Hepatocyte (in vitro differentiated cells): ENCODE measurements at regions not wholly inside any gene's neighbourhood (a gene's known extent, or its start where the extent isn't known, plus 50 kb on each side); places are given as distances from the start of the nearest gene placed in this dataset.

ENCODE experiments used
- DNase-seq: peaks from one replicate; pipeline ENCODE4 v3.0.0-alpha.2; 2016; ENCODE audit warnings: low spot score
- H2AFZ ChIP-seq: fragments of 200-600 bp; sonication (generic); 2 replicates; pipeline ENCODE4 v1.6.0; 2016; ENCODE audit warnings: antibody characterized with exemption, mild to moderate bottlenecking
- H3K27ac ChIP-seq: fragments of 200-600 bp; sonication (generic); 2 replicates; pipeline ENCODE4 v1.5.1; 2016; ENCODE audit warnings: mild to moderate bottlenecking
- H3K27me3 ChIP-seq: fragments of 200-600 bp; sonication (generic); 2 replicates; pipeline ENCODE4 v1.6.1; 2016
- H3K36me3 ChIP-seq: fragments of 200-600 bp; sonication (generic); replicated peaks from 2 replicates; pipeline ENCODE4 v1.5.1; 2016; ENCODE audit warnings: low read depth; ENCODE audit not compliant: insufficient read depth
- H3K4me1 ChIP-seq: fragments of 200-600 bp; sonication (generic); 2 replicates; pipeline ENCODE4 v1.5.1; 2016; ENCODE audit warnings: mild to moderate bottlenecking, moderate library complexity; ENCODE audit not compliant: insufficient read depth
- H3K4me2 ChIP-seq: fragments of 200-600 bp; sonication (generic); 2 replicates; pipeline ENCODE4 v1.6.0; 2016
- H3K4me3 ChIP-seq: fragments of 200-600 bp; sonication (generic); 2 replicates; pipeline ENCODE4 v1.5.1; 2016; ENCODE audit warnings: mild to moderate bottlenecking
- H3K79me2 ChIP-seq: fragments of 200-600 bp; sonication (generic); 2 replicates; pipeline ENCODE4 v1.6.0; 2017; ENCODE audit warnings: mild to moderate bottlenecking
- H3K9me2 ChIP-seq: fragments of 200-600 bp; sonication (generic); replicated peaks from 2 replicates; pipeline ENCODE4 v1.6.0; 2017; ENCODE audit warnings: mild to moderate bottlenecking; ENCODE audit not compliant: insufficient read depth
- H3K9me3 ChIP-seq: fragments of 200-600 bp; sonication (generic); 2 replicates; pipeline ENCODE4 v1.5.1; 2016; ENCODE audit warnings: low read depth, mild to moderate bottlenecking
- H4K20me1 ChIP-seq: fragments of 200-600 bp; sonication (generic); 2 replicates; pipeline ENCODE4 v1.6.0; 2016; ENCODE audit warnings: mild to moderate bottlenecking; ENCODE audit not compliant: insufficient read depth, poor library complexity, severe bottlenecking
- EZH2 ChIP-seq: fragments of 200-600 bp; sonication (generic); IDR thresholded peaks from 2 replicates; pipeline ENCODE4 v1.6.1; 2016; ENCODE audit warnings: antibody characterized with exemption, mild to moderate bottlenecking, borderline replicate concordance
- EZH2phosphoT487 ChIP-seq: fragments of 200-600 bp; sonication (generic); IDR thresholded peaks from one replicate; pipeline ENCODE4 v1.6.1; 2018; ENCODE audit warnings: antibody characterized with exemption, mild to moderate bottlenecking, low read depth, moderate library complexity; ENCODE audit not compliant: unreplicated experiment, severe bottlenecking
- WGBS: methylation state at CpG from one replicate; pipeline ENCODE4 v1.1.6; 2016; ENCODE audit warnings: low lambda C conversion rate; ENCODE audit errors: missing lambda C conversion rate; 5-methylcytosine and 5-hydroxymethylcytosine counted together
- TF ChIP-seq, protein P1 (sequence below): fragments of 200-600 bp; sonication (generic); IDR thresholded peaks from 2 replicates; pipeline ENCODE4 v1.5.1; 2016; ENCODE audit warnings: antibody characterized with exemption, mild to moderate bottlenecking; ENCODE audit not compliant: poor library complexity

DNA sequence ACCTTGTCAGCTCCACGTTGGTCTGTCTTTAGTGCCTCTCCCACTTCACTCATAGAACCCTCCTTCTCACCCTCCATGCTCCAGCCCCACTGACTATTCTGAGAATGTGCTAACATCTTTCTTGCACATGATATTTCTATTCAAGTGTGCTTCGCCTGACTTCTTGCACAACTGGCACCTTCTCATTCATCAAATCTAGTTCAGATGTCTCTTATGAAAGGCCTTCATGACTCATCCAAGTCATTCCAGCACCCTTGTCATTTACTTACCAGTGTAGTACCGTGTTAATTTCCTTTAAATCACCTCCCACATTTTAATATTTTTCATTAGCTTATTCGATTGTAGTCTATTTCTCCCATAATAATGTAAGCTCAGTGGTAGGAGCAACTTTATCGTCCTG, 197.8 kb upstream of the PIRT start:
- Histone ChIP-seq H3K4me1 (no peaks in the 10 kb centered on the region), H3K27me3 (no peaks in the 10 kb centered on the region), H4K20me1 (no peaks in the 10 kb centered on the region), H3K9me2 (no peaks in the 10 kb centered on the region), H2AFZ (no peak overlapping the region), H3K79me2 (no peaks in the 10 kb centered on the region), H3K4me2 (no peak overlapping the region), H3K36me3 (no peaks in the 10 kb centered on the region), H3K4me3 (no peak overlapping the region), H3K27ac (no peak overlapping the region), H3K9me3 (no peaks in the 10 kb centered on the region)
- 68% methylated on average over 5 of the region's 5 CpGs for WGBS
- no peak for DNase-seq
- TF ChIP-seq EZH2: no peak
- TF ChIP-seq, protein P1, sequence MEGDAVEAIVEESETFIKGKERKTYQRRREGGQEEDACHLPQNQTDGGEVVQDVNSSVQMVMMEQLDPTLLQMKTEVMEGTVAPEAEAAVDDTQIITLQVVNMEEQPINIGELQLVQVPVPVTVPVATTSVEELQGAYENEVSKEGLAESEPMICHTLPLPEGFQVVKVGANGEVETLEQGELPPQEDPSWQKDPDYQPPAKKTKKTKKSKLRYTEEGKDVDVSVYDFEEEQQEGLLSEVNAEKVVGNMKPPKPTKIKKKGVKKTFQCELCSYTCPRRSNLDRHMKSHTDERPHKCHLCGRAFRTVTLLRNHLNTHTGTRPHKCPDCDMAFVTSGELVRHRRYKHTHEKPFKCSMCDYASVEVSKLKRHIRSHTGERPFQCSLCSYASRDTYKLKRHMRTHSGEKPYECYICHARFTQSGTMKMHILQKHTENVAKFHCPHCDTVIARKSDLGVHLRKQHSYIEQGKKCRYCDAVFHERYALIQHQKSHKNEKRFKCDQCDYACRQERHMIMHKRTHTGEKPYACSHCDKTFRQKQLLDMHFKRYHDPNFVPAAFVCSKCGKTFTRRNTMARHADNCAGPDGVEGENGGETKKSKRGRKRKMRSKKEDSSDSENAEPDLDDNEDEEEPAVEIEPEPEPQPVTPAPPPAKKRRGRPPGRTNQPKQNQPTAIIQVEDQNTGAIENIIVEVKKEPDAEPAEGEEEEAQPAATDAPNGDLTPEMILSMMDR: no peak
- no peak for TF ChIP-seq EZH2phosphoT487

DNA sequence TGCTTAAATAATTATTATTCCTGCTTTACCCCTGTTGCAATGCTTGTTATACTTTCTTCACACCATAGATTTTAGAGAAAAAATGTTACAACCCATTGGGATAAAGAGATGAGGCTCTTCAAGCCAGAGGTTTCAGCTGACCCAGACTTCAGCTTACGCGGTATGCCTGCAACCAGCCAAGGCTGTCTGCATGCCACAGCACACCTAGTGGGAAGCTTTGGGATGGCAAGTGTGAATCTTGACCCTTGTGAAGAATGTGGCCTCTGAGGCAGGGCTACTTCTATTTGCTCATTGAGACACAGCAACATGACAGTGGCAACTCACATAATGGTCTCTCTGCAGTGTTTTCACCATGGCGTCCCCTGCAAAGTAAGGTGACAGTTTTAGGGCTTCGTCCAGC, 193.9 kb upstream of the PIRT start:
- H3K27ac ChIP-seq: no peak overlapping the region
- no peaks in the 10 kb centered on the region for H3K79me2 ChIP-seq
- H3K4me2 ChIP-seq: no peak overlapping the region
- no peaks in the 10 kb centered on the region for H3K9me3 ChIP-seq
- H3K4me1 ChIP-seq: no peaks in the 10 kb centered on the region
- H3K27me3 ChIP-seq: no peaks in the 10 kb centered on the region
- WGBS: 83% methylated on average over 4 of the region's 4 CpGs
- H2AFZ ChIP-seq: no peak overlapping the region
- no peaks in the 10 kb centered on the region for H3K36me3 ChIP-seq
- H4K20me1 ChIP-seq: no peaks in the 10 kb centered on the region
- TF ChIP-seq EZH2: no peak
- no peak for TF ChIP-seq EZH2phosphoT487
- TF ChIP-seq, protein P1: no peak
- no peak overlapping the region for H3K4me3 ChIP-seq
- DNase-seq: no peak
- H3K9me2 ChIP-seq: no peaks in the 10 kb centered on the region

DNA sequence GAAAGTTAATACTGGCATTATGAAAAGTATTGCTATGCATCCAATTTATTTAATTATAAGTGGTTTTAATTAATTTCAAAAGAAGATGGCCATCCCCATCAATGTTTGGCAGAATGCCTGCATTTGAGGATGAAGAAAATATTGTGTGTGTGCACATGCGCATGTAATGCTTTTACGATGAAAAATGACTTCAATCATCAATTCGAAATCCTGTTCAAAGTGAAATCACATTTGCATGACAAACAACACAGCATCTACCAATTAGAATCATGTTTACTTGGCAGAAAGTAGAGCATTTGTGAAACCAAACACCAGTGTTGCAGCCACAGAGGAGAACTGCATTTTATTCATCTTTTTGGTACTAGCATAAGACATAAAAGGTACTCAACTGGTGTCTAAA, 191.9 kb upstream of the PIRT start:
- no peaks in the 10 kb centered on the region for H3K27me3 ChIP-seq
- no peaks in the 10 kb centered on the region for H4K20me1 ChIP-seq
- H3K36me3 ChIP-seq: no peaks in the 10 kb centered on the region
- H3K4me1 ChIP-seq: no peaks in the 10 kb centered on the region
- H3K9me2 ChIP-seq: no peaks in the 10 kb centered on the region
- H3K79me2 ChIP-seq: no peaks in the 10 kb centered on the region
- DNase-seq: no peak
- H3K4me2 ChIP-seq: no peak overlapping the region
- TF ChIP-seq EZH2phosphoT487 (no peak), EZH2 (no peak)
- TF ChIP-seq, protein P1: no peak
- no peak overlapping the region for H3K4me3 ChIP-seq
- no peak overlapping the region for H2AFZ ChIP-seq
- WGBS: 84% methylated on average over 3 of the region's 3 CpGs
- H3K27ac ChIP-seq: no peak overlapping the region
- H3K9me3 ChIP-seq: no peaks in the 10 kb centered on the region

DNA sequence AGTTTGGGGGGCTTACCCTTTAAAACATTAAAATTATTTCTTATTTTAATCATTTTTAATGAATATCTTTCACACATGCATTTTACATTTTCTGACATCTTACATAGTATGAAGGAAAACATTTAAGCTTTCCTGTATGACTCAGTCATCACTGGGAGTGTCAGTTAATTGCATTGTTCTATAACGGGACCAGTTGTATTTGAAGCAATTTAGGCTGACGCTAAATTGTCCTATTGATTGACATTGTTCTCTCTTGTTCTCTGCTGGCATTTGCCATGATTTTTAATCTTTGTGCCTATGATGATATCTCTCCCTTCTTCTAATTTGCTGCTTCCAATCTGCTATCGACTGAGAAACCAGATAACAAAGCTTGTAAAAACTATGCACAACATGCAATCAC, 190.5 kb upstream of the PIRT start:
- Histone ChIP-seq H3K9me3 (no peaks in the 10 kb centered on the region), H3K36me3 (no peaks in the 10 kb centered on the region), H4K20me1 (no peaks in the 10 kb centered on the region), H3K4me1 (no peaks in the 10 kb centered on the region), H3K27ac (no peak overlapping the region), H3K27me3 (no peaks in the 10 kb centered on the region), H3K9me2 (no peaks in the 10 kb centered on the region), H3K4me3 (no peak overlapping the region), H3K4me2 (no peak overlapping the region), H3K79me2 (no peaks in the 10 kb centered on the region), H2AFZ (no peak overlapping the region)
- WGBS: 70% methylated on average over 3 of the region's 3 CpGs
- TF ChIP-seq EZH2 (no peak), EZH2phosphoT487 (no peak)
- TF ChIP-seq, protein P1: no peak
- DNase-seq: no peak
